Retinal pigment epithelial cell (primary cell): ENCODE measurements at regions not wholly inside any gene's neighbourhood (a gene's known extent, or its start where the extent isn't known, plus 50 kb on each side); places are given as distances from the start of the nearest gene placed in this dataset.

ENCODE experiments used
- DNase-seq: peaks from one replicate; pipeline ENCODE4 v3.0.0-alpha.2; 2010; ENCODE audit warnings: low read depth
- H3K4me3 ChIP-seq: 2 replicates; pipeline ENCODE4 v1.5.1; 2011; ENCODE audit warnings: mild to moderate bottlenecking, low read length, control low read depth, moderate library complexity
- TF ChIP-seq, protein P1 (sequence below): conservative IDR thresholded peaks from 2 replicates; pipeline ENCODE4 v1.5.1; 2011; ENCODE audit warnings: low read depth, low read length, control low read depth, inconsistent platforms

- TF ChIP-seq, protein P1, sequence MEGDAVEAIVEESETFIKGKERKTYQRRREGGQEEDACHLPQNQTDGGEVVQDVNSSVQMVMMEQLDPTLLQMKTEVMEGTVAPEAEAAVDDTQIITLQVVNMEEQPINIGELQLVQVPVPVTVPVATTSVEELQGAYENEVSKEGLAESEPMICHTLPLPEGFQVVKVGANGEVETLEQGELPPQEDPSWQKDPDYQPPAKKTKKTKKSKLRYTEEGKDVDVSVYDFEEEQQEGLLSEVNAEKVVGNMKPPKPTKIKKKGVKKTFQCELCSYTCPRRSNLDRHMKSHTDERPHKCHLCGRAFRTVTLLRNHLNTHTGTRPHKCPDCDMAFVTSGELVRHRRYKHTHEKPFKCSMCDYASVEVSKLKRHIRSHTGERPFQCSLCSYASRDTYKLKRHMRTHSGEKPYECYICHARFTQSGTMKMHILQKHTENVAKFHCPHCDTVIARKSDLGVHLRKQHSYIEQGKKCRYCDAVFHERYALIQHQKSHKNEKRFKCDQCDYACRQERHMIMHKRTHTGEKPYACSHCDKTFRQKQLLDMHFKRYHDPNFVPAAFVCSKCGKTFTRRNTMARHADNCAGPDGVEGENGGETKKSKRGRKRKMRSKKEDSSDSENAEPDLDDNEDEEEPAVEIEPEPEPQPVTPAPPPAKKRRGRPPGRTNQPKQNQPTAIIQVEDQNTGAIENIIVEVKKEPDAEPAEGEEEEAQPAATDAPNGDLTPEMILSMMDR: no peak
- no peak overlapping the region for H3K4me3 ChIP-seq
- no peak for DNase-seq
Measured at GRCh38 chr4:11134705-11135104, 294.0 kb downstream of the HS3ST1 start.

GRCh38 chr4:11133868-11134267 lies 294.8 kb downstream of the HS3ST1 start:
- H3K4me3 ChIP-seq: no peak overlapping the region
- DNase-seq: no peak
- TF ChIP-seq, protein P1: no peak

- H3K4me3 ChIP-seq: no peak overlapping the region
- DNase-seq: no peak
- TF ChIP-seq, protein P1: no peak
Measured at GRCh38 chr4:11132478-11132877, 296.2 kb downstream of the HS3ST1 start.

GRCh38 chr4:11131491-11131890 lies 297.2 kb downstream of the HS3ST1 start:
- no peak overlapping the region for H3K4me3 ChIP-seq
- no peak for DNase-seq
- TF ChIP-seq, protein P1: no peak

DNA sequence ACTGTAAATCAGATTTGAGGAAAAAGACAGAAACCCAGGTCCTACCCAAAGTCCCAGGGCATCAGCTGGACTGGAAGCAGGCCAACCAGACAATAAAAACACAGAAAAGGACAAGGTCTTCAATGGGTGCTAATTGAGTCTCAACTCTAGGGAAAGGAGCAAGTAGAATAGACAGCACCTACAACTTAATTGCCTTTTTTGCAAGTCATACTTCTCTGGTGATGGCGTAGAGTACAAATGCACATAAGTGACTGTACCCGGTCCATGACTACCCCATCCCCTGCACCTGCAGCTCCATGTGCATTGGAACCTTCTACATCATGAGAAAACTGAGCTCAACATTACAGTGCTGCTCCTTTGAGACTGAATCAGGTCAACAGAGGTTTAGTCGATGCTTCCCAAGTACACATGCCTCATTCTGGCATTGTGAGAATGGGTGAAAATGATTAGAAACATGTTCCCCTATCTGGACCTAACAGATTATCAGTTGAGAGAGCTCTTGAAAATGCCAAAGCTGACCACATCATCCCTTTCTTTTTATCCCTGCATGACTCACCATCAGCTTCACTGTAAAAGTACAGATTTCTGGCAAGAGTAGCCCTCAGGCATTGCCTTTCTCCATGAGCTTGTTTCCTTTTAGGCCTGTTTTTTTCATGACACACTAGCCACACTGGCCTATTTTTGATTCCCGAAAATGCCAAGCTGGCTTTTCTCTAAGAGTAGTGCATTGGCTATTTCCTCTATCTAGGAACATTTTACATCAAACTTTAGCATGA lies 298.3 kb downstream of the HS3ST1 start:
- DNase-seq: peak; percentile 94
- H3K4me3 ChIP-seq: no peak overlapping the region
- TF ChIP-seq, protein P1: no peak

DNA sequence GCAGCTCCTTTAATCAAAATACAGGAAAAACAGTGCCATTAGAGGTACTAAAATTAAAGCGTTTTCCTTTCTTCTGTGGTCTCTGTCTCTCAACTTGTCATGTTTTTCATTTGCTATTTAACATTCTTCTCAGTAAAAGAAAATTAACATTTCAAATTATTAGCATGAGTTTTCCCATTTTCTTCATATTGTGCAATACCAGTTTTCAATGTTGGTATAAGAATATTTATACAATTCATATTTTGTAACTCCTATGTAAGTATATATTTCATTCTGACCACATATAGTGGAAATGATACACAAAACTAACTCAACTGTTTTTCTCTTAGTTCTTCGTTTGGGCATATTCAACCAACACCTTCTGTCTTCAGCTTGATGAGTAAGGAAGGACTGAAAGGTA lies 308.3 kb downstream of the HS3ST1 start:
- no peak for DNase-seq
- TF ChIP-seq, protein P1: no peak
- H3K4me3 ChIP-seq: no peak overlapping the region

GRCh38 chr4:11119474-11119873 lies 309.2 kb downstream of the HS3ST1 start:
- TF ChIP-seq, protein P1: no peak
- no peak overlapping the region for H3K4me3 ChIP-seq
- DNase-seq: no peak
